Nephron progenitor cell (in vitro differentiated cells): ENCODE measurements at regions not wholly inside any gene's neighbourhood (a gene's known extent, or its start where the extent isn't known, plus 50 kb on each side); places are given as distances from the start of the nearest gene placed in this dataset.

Experiments used
- DNase-seq: peaks from one replicate; pipeline ENCODE4 v3.0.0; 2021
- H3K27ac Mint-ChIP-seq: 2 replicates; pipeline ENCODE4 v1.8.0; 2021; ENCODE audit warnings: mild to moderate bottlenecking, moderate library complexity, mixed read lengths
- H3K27me3 Mint-ChIP-seq: 2 replicates; pipeline ENCODE4 v1.8.0; 2021; ENCODE audit warnings: mild to moderate bottlenecking, low read depth, mixed read lengths; ENCODE audit not compliant: poor library complexity
- H3K36me3 Mint-ChIP-seq: 2 replicates; pipeline ENCODE4 v1.8.0; 2021; ENCODE audit warnings: low read depth, mixed read lengths
- H3K4me1 Mint-ChIP-seq: 2 replicates; pipeline ENCODE4 v1.8.0; 2021; ENCODE audit warnings: mixed read lengths
- H3K4me3 Mint-ChIP-seq: 2 replicates; pipeline ENCODE4 v1.8.0; 2021; ENCODE audit warnings: mild to moderate bottlenecking, moderate library complexity, mixed read lengths
- H3K9me3 Mint-ChIP-seq: 2 replicates; pipeline ENCODE4 v1.8.0; 2021; ENCODE audit warnings: mild to moderate bottlenecking, moderate library complexity, mixed read lengths
- CTCF ChIP-seq: fragments of 200-600 bp; sonication (generic); IDR thresholded peaks from 2 replicates; pipeline ENCODE4 v1.5.0; 2021; ENCODE audit warnings: antibody characterized with exemption

DNA sequence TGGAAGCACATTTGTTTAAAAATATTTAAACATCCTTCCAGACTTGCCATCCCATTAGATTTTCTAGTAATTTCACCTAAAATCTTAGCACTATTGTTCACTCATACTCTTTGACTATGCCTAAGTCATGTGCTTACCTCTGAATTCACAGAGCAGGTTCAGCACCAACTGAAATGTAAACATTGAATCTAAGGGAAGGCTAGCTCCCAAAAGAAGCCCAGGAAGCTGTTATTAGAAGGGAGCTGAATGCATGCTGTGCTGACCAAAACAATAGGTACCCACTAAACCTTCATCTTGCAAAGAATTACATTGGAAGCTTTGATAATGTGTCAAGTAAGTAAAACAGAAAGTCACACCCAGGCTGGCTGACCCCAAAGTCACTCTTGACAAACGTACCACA is 571.3 kb downstream of the GABRG2 start:
- no peaks in the 10 kb centered on the region for H3K36me3 Mint-ChIP-seq
- TF ChIP-seq CTCF = no peak

DNA sequence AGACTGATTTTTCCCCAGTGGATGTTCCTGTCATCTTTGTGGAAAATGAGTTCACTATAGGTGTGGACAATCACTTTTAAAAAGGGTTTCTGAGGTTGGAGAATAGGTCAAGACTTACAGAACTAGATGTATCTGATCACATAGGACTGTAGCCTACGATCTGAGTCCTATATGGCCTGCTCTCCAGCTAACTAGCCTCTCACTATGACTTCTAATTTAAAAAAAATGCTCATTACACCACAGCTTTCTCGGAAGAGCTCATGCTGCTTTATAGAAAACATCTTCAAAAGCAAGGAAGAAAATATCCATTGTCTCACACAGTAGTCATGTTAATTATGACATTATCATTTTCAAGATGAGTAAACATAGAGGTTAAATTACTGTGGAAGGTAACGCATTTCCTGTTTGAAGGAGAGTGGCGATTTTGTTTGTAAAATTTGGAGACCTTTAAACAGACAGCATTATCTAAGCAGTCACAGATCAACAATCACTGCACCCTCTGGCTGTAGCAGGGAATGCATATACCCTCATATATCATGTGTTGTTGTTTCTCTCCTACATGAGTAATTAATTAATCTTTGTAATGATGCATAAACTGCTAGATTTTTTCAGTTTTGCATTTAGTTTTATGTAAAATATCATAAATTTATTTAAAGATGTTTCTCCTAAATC is 573.7 kb downstream of the GABRG2 start:
- no peaks in the 10 kb centered on the region for H3K4me1 Mint-ChIP-seq
- DNase-seq = no peak
- peaks cover 4% of the 10 kb centered on the region for H3K27me3 Mint-ChIP-seq
- no peak overlapping the region for H3K4me3 Mint-ChIP-seq
- TF ChIP-seq CTCF = no peak
- H3K9me3 Mint-ChIP-seq = no peaks in the 10 kb centered on the region
- H3K27ac Mint-ChIP-seq = no peak overlapping the region
- H3K36me3 Mint-ChIP-seq = no peaks in the 10 kb centered on the region

More for the DNA sequence above, 571.3 kb downstream of the GABRG2 start:
- no peak for DNase-seq
- Mint-ChIP-seq H3K4me1 (no peaks in the 10 kb centered on the region), H3K27ac (no peak overlapping the region), H3K9me3 (peaks cover 13% of the 10 kb centered on the region), H3K27me3 (no peaks in the 10 kb centered on the region), H3K4me3 (no peak overlapping the region)

DNA sequence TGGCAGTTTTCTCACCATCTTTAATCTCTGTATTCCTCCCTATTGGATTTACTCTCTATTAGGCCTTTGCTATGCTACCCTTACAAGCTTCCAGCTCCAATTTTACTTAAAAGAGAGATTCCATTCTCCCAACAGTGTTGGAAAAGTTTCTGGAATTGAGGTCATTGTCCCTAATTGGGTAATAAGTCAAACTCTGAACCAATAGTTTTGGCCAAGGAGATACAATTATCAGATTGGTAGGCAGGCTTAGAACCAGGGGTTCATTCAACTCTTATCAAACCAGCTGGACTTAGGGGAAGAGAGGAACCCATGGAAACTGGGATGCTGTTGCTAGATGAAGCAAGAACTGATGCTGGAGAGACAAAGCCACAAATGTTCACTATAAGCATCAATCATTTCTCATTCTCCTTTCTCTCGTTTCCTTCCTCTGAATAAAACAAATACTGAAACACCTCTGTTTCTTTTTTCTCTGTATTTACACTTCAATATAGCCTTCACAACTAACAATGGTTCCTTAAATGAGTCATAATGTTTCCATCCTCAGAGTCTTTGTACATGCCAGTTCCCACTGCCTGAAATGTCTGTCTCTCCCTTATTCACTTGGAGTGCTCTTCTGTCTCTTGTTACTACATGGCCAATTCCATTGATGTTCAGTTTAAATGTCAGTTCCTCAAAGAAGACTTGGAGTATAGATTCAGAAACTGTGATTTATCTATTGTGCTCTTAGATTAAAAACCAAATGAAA is 587.3 kb downstream of the GABRG2 start:
- no peaks in the 10 kb centered on the region for H3K4me1 Mint-ChIP-seq
- no peak for DNase-seq
- no peaks in the 10 kb centered on the region for H3K27me3 Mint-ChIP-seq
- peaks cover 25% of the 10 kb centered on the region for H3K9me3 Mint-ChIP-seq
- no peaks in the 10 kb centered on the region for H3K36me3 Mint-ChIP-seq
- TF ChIP-seq CTCF = no peak
- no peak overlapping the region for H3K27ac Mint-ChIP-seq
- no peak overlapping the region for H3K4me3 Mint-ChIP-seq

DNA sequence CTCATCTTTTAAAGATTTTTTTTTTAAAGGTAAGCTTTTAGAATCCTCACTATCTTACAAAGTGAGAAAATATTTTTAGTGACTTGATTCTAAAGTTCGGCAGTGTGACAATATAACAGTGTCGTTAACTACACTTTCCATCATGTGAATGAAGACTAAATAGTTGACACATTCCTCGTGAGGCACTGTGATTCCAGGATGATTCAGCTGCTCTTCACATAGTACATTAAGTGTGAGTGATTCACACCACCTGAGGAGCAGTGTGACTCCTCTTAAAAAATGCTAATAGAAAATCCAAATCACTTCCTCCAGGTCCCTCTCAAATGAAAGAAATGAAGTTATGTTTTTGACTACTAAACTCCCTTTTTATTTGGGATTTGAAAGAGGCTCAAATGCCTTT is 589.5 kb downstream of the GABRG2 start:
- Mint-ChIP-seq H3K9me3 (peaks cover 4% of the 10 kb centered on the region), H3K36me3 (no peaks in the 10 kb centered on the region), H3K4me1 (no peaks in the 10 kb centered on the region), H3K4me3 (no peak overlapping the region), H3K27me3 (no peaks in the 10 kb centered on the region), H3K27ac (no peak overlapping the region)
- TF ChIP-seq CTCF = no peak
- no peak for DNase-seq

- Mint-ChIP-seq H3K4me3 (no peak overlapping the region), H3K9me3 (no peaks in the 10 kb centered on the region), H3K36me3 (no peaks in the 10 kb centered on the region), H3K4me1 (no peaks in the 10 kb centered on the region), H3K27me3 (peaks cover 2% of the 10 kb centered on the region), H3K27ac (no peak overlapping the region)
- no peak for TF ChIP-seq CTCF
- DNase-seq = no peak
These were observed 597.3 kb downstream of the GABRG2 start for GRCh38 chr5:162664846-162665245.

DNA sequence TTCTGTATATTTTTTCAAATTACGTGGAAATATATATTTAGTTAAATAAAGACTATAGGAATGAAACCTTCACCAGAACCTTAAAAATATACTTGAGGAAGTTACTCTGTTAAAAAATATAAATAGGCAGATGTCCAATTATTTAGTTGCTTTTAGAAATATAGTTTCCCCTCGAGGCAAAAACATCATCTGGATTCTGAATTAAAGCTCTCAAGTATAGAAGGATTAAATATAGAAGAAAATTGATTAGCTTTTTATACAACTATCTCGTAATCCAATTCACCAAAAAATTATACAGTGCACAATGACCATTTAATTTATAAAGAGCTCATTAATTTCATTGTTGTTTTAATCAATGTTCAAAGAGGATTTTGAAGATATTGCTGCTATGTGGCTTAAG is 601.4 kb downstream of the GABRG2 start:
- H3K4me1 Mint-ChIP-seq = no peaks in the 10 kb centered on the region
- TF ChIP-seq CTCF = no peak
- H3K4me3 Mint-ChIP-seq = no peak overlapping the region
- no peak for DNase-seq
- no peak overlapping the region for H3K27ac Mint-ChIP-seq
- no peaks in the 10 kb centered on the region for H3K9me3 Mint-ChIP-seq
- H3K27me3 Mint-ChIP-seq = peaks cover 2% of the 10 kb centered on the region
- no peaks in the 10 kb centered on the region for H3K36me3 Mint-ChIP-seq
